H9 (cell line): ENCODE measurements at regions not wholly inside any gene's neighbourhood (a gene's known extent, or its start where the extent isn't known, plus 50 kb on each side); places are given as distances from the start of the nearest gene placed in this dataset.

ENCODE experiments used
- DNase-seq: peaks from one replicate; pipeline ENCODE4 v3.0.0-alpha.2; 2017
- H2AFZ ChIP-seq: one replicate; pipeline ENCODE4 v1.6.1; 2013; ENCODE audit warnings: mild to moderate bottlenecking, low read length, control low read depth, moderate library complexity
- H2AK5ac ChIP-seq: 2 replicates; pipeline ENCODE4 v1.6.1; 2013; ENCODE audit warnings: low read length, control low read depth, mixed read lengths; ENCODE audit not compliant: insufficient read length
- H2BK120ac ChIP-seq: one replicate; pipeline ENCODE4 v1.6.1; 2013; ENCODE audit warnings: low read depth, mild to moderate bottlenecking, low read length, control low read depth, inconsistent platforms; ENCODE audit not compliant: poor library complexity, severe bottlenecking
- H2BK12ac ChIP-seq: 2 replicates; pipeline ENCODE4 v1.6.1; 2013; ENCODE audit warnings: low read length, control low read depth, mixed read lengths, low read depth; ENCODE audit not compliant: insufficient read length
- H2BK15ac ChIP-seq: 2 replicates; pipeline ENCODE4 v1.6.1; 2013; ENCODE audit warnings: low read depth, low read length, control low read depth
- H2BK20ac ChIP-seq: one replicate; pipeline ENCODE4 v1.6.1; 2013; ENCODE audit warnings: low read depth, mild to moderate bottlenecking, low read length, control low read depth, inconsistent platforms; ENCODE audit not compliant: poor library complexity, severe bottlenecking
- H2BK5ac ChIP-seq: 2 replicates; pipeline ENCODE4 v1.6.1; 2013; ENCODE audit warnings: low read length, control low read depth, mixed read lengths; ENCODE audit not compliant: insufficient read length
- H3K14ac ChIP-seq: 2 replicates; pipeline ENCODE4 v1.6.1; 2013; ENCODE audit warnings: low read length, control low read depth; ENCODE audit not compliant: insufficient read depth
- H3K18ac ChIP-seq: 2 replicates; pipeline ENCODE4 v1.6.1; 2013; ENCODE audit warnings: low read depth, mild to moderate bottlenecking, mixed read lengths, low read length, control low read depth; ENCODE audit not compliant: insufficient read length
- H3K23ac ChIP-seq: 2 replicates; pipeline ENCODE4 v1.6.1; 2013; ENCODE audit warnings: low read length, control low read depth, mixed read lengths, low read depth; ENCODE audit not compliant: insufficient read length
- H3K23me2 ChIP-seq: 2 replicates; pipeline ENCODE4 v1.6.1; 2013; ENCODE audit warnings: low read depth, mild to moderate bottlenecking, mixed read lengths, low read length, control low read depth; ENCODE audit not compliant: insufficient read length, poor library complexity, severe bottlenecking
- H3K27ac ChIP-seq: 2 replicates; pipeline ENCODE4 v1.5.1; 2013; ENCODE audit warnings: low read length, control low read depth, mixed read lengths, low read depth; ENCODE audit not compliant: insufficient read length
- H3K27me3 ChIP-seq: 2 replicates; pipeline ENCODE4 v1.6.1; 2013; ENCODE audit warnings: low read length, control low read depth, inconsistent platforms; ENCODE audit not compliant: insufficient read depth
- H3K4ac ChIP-seq: 2 replicates; pipeline ENCODE4 v1.6.1; 2013; ENCODE audit warnings: low read depth, mild to moderate bottlenecking, control low read depth, inconsistent platforms, low read length, moderate library complexity
- H3K4me1 ChIP-seq: 2 replicates; pipeline ENCODE4 v1.6.1; 2013; ENCODE audit warnings: low read length, control low read depth, inconsistent platforms; ENCODE audit not compliant: insufficient read depth
- H3K4me2 ChIP-seq: 2 replicates; pipeline ENCODE4 v1.6.1; 2013; ENCODE audit warnings: low read length, control low read depth, mixed read lengths; ENCODE audit not compliant: insufficient read length, insufficient read depth
- H3K56ac ChIP-seq: 2 replicates; pipeline ENCODE4 v1.6.1; 2013; ENCODE audit warnings: low read depth, mild to moderate bottlenecking, mixed read lengths, low read length, control low read depth; ENCODE audit not compliant: insufficient read length
- H3K79me1 ChIP-seq: 2 replicates; pipeline ENCODE4 v1.6.1; 2013; ENCODE audit warnings: low read depth, mild to moderate bottlenecking, moderate library complexity, low read length, control low read depth, inconsistent platforms; ENCODE audit not compliant: insufficient read depth, poor library complexity, severe bottlenecking
- H3K79me2 ChIP-seq: 2 replicates; pipeline ENCODE4 v1.6.1; 2013; ENCODE audit warnings: low read length, control low read depth, inconsistent platforms; ENCODE audit not compliant: insufficient read depth
- H3K9ac ChIP-seq: 2 replicates; pipeline ENCODE4 v1.6.1; 2013; ENCODE audit warnings: low read length, control low read depth, mixed read lengths; ENCODE audit not compliant: insufficient read length; ENCODE audit errors: extremely low read depth
- H3K9me3 ChIP-seq: one replicate; pipeline ENCODE4 v1.6.1; 2013; ENCODE audit warnings: low read depth, low read length, inconsistent platforms; ENCODE audit not compliant: control insufficient read depth
- H3T11ph ChIP-seq: one replicate; pipeline ENCODE4 v1.6.1; 2013; ENCODE audit warnings: mild to moderate bottlenecking, low read length, control low read depth, inconsistent platforms
- H4K20me1 ChIP-seq: one replicate; pipeline ENCODE4 v1.6.1; 2013; ENCODE audit not compliant: control insufficient read depth, insufficient read length, insufficient read depth
- H4K5ac ChIP-seq: 2 replicates; pipeline ENCODE4 v1.6.1; 2013; ENCODE audit warnings: low read depth, mild to moderate bottlenecking, mixed read lengths, low read length, control low read depth; ENCODE audit not compliant: insufficient read length
- H4K8ac ChIP-seq: replicated peaks from 2 replicates; pipeline ENCODE4 v1.6.1; 2013; ENCODE audit warnings: low read length, control low read depth, mixed read lengths, low read depth; ENCODE audit not compliant: insufficient read length
- H4K91ac ChIP-seq: 2 replicates; pipeline ENCODE4 v1.6.1; 2013; ENCODE audit warnings: low read depth, mild to moderate bottlenecking, moderate library complexity, mixed read lengths, low read length, control low read depth; ENCODE audit not compliant: insufficient read length
- H3K27ac Mint-ChIP-seq, 3 experiments: 2 replicates in 2 of 3; 3 replicates in 1 of 3; pipeline ENCODE4 v1.8.0; 2020 to 2021; ENCODE audit warnings: mixed read lengths in 3 of 3, mild to moderate bottlenecking in 1 of 3, moderate library complexity in 1 of 3
- H3K27me3 Mint-ChIP-seq: 2 replicates; pipeline ENCODE4 v1.8.0; 2021; ENCODE audit warnings: low read depth, mild to moderate bottlenecking, moderate library complexity, mixed read lengths
- H3K36me3 Mint-ChIP-seq, 3 experiments: 2 replicates in 2 of 3; 3 replicates in 1 of 3; pipeline ENCODE4 v1.8.0; 2020 to 2021; ENCODE audit warnings: low read depth in 3 of 3, mixed read lengths in 3 of 3; ENCODE audit not compliant: insufficient read depth in 1 of 3
- H3K4me1 Mint-ChIP-seq, 2 experiments: 2 replicates each; pipeline ENCODE4 v1.8.0; 2020; ENCODE audit warnings: mixed read lengths in 2 of 2
- H3K4me3 Mint-ChIP-seq, 2 experiments: 2 replicates in 1 of 2; 3 replicates in 1 of 2; pipeline ENCODE4 v1.8.0; 2020 to 2021; ENCODE audit warnings: mild to moderate bottlenecking in 2 of 2, mixed read lengths in 2 of 2, moderate library complexity in 1 of 2
- H3K9me3 Mint-ChIP-seq, 2 experiments: 2 replicates in 1 of 2; 3 replicates in 1 of 2; pipeline ENCODE4 v1.8.0; 2020; ENCODE audit warnings: mild to moderate bottlenecking in 2 of 2, mixed read lengths in 2 of 2, moderate library complexity in 1 of 2
- WGBS: extraction: QIAGEN DNeasy Blood & Tissue Kit; methylation state at CpG from one replicate; pipeline ENCODE4 v1.1.7; 2013; ENCODE audit warnings: missing lambda C conversion rate, low lambda C conversion rate, mixed read lengths; ENCODE audit not compliant: insufficient read length; ENCODE audit errors: extremely low coverage; 5-methylcytosine and 5-hydroxymethylcytosine counted together
- TF ChIP-seq, protein P1 (sequence below): fragments of 200-600 bp; sonication (generic); conservative IDR thresholded peaks from 3 replicates; pipeline ENCODE4 v1.8.0; 2021; ENCODE audit warnings: antibody characterized with exemption, mild to moderate bottlenecking

DNA sequence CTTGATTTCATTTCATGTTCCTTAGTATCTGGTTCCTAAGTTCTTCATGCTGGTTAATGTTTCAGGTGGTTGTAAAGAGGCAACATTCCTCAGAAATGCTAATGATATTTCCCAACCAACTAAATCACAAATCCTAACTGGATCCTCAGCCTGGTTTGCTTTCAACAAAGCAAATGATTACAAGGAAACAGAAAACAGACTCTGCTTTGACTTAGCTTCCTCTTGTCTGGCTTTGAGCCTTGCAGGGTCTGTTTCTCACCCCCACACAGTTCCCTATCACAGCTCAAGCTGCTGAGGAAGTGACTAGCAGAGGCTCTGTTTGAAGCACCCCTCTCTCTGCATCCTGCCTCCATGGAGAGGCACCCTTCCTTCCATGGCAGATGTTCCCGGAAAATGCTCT lies 130.2 kb upstream of the CTTNBP2 start:
- Histone ChIP-seq H3K18ac (no peak overlapping the region), H3K9ac (no peak overlapping the region), H4K20me1 (no peaks in the 10 kb centered on the region), H2BK5ac (no peak overlapping the region), H2BK12ac (no peak overlapping the region), H2AFZ (no peak overlapping the region), H3K4me2 (no peak overlapping the region), H2BK15ac (no peak overlapping the region), H3K56ac (no peak overlapping the region), H3K79me1 (no peaks in the 10 kb centered on the region), H4K5ac (no peak overlapping the region), H3K4ac (no peak overlapping the region), H3K4me1 (0 out of 2 replicates have a peak, but pooled peaks cover 2% of the 10 kb centered on the region), H2AK5ac (no peak overlapping the region), H3K23me2 (no peaks in the 10 kb centered on the region), H4K91ac (no peak overlapping the region), H3T11ph (no peak overlapping the region), H3K27me3 (no peaks in the 10 kb centered on the region), H3K79me2 (no peaks in the 10 kb centered on the region), H3K9me3 (no peaks in the 10 kb centered on the region), H3K27ac (no peak overlapping the region), H4K8ac (no peak overlapping the region), H2BK120ac (no peak overlapping the region), H2BK20ac (no peak overlapping the region), H3K23ac (no peak overlapping the region), H3K14ac (no peak overlapping the region)
- Mint-ChIP-seq H3K4me1 (peaks cover 10 to 20% of the 10 kb centered on the region in 2 experiments), H3K9me3 (no peaks in the 10 kb centered on the region), H3K27ac (no peak overlapping the region; a peak in 1 of 7 replicates), H3K27me3 (no peaks in the 10 kb centered on the region), H3K4me3 (no peak overlapping the region), H3K36me3 (0 out of 7 replicates have a peak, but pooled peaks cover 0 to 3% (median 0%) of the 10 kb centered on the region in 3 experiments)
- TF ChIP-seq, protein P1, sequence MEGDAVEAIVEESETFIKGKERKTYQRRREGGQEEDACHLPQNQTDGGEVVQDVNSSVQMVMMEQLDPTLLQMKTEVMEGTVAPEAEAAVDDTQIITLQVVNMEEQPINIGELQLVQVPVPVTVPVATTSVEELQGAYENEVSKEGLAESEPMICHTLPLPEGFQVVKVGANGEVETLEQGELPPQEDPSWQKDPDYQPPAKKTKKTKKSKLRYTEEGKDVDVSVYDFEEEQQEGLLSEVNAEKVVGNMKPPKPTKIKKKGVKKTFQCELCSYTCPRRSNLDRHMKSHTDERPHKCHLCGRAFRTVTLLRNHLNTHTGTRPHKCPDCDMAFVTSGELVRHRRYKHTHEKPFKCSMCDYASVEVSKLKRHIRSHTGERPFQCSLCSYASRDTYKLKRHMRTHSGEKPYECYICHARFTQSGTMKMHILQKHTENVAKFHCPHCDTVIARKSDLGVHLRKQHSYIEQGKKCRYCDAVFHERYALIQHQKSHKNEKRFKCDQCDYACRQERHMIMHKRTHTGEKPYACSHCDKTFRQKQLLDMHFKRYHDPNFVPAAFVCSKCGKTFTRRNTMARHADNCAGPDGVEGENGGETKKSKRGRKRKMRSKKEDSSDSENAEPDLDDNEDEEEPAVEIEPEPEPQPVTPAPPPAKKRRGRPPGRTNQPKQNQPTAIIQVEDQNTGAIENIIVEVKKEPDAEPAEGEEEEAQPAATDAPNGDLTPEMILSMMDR = no peak
- no peak for DNase-seq
- WGBS = no CpG with 5 or more reads among the region's 1 CpG
